Activated T-cell treated with anti-CD3 and anti-CD28 coated beads for 4 hours (primary cell): ENCODE measurements at regions not wholly inside any gene's neighbourhood (a gene's known extent, or its start where the extent isn't known, plus 50 kb on each side); places are given as distances from the start of the nearest gene placed in this dataset.
"Not testable (repeated sequence)": the region's sequence is repeated elsewhere in the genome, so short reads cannot be mapped to it uniquely, and the experiment has no call there.

Experiments
- DNase-seq: peaks from one replicate; pipeline ENCODE4 v3.0.0-alpha.2; 2020

- DNase-seq = no peak
Observed at GRCh38 chr20:56773749-56774148, 144.6 kb downstream of the TFAP2C start.

GRCh38 chr20:56774873-56775272 is 145.8 kb downstream of the TFAP2C start:
- DNase-seq = no peak

- DNase-seq = no peak
Observed at GRCh38 chr20:56776345-56776744, 147.2 kb downstream of the TFAP2C start.

GRCh38 chr20:56778765-56779195 is 149.7 kb downstream of the TFAP2C start:
- DNase-seq = no peak

- DNase-seq = no peak
Observed at GRCh38 chr20:56779452-56780143, 150.5 kb downstream of the TFAP2C start.

- DNase-seq = no peak
Observed at GRCh38 chr20:56780266-56780665, 151.2 kb downstream of the TFAP2C start.

GRCh38 chr20:56781108-56781739 is 152.1 kb downstream of the TFAP2C start:
- DNase-seq = no peak

- DNase-seq = not testable (repeated sequence)
Observed at GRCh38 chr20:56781987-56782560, 153.0 kb downstream of the TFAP2C start.

- not testable (repeated sequence) for DNase-seq
Observed at GRCh38 chr20:56782814-56783213, 153.7 kb downstream of the TFAP2C start.

- DNase-seq = no peak
Observed at GRCh38 chr20:56783826-56784225, 154.7 kb downstream of the TFAP2C start.

- DNase-seq = no peak
Observed at GRCh38 chr20:56786503-56786902, 157.4 kb downstream of the TFAP2C start.

GRCh38 chr20:56788041-56788670 is 159.1 kb downstream of the TFAP2C start:
- no peak for DNase-seq

- no peak for DNase-seq
Observed at GRCh38 chr20:56788671-56789610, 159.8 kb downstream of the TFAP2C start.

GRCh38 chr20:56793916-56794315 is 164.8 kb downstream of the TFAP2C start:
- no peak for DNase-seq

GRCh38 chr20:56795492-56795891 is 166.4 kb downstream of the TFAP2C start:
- DNase-seq = no peak

- no peak for DNase-seq
Observed at GRCh38 chr20:56796345-56796744, 167.2 kb downstream of the TFAP2C start.

- no peak for DNase-seq
Observed at GRCh38 chr20:56797023-56797422, 167.9 kb downstream of the TFAP2C start.

- DNase-seq = no peak
Observed at GRCh38 chr20:56798634-56799033, 169.5 kb downstream of the TFAP2C start.

- DNase-seq = no peak
Observed at GRCh38 chr20:56799187-56799586, 170.1 kb downstream of the TFAP2C start.

GRCh38 chr20:56800088-56800487 is 171.0 kb downstream of the TFAP2C start:
- no peak for DNase-seq

GRCh38 chr20:56801971-56802755 is 173.1 kb downstream of the TFAP2C start:
- no peak for DNase-seq

- DNase-seq = no peak
Observed at GRCh38 chr20:56802805-56803204, 173.7 kb downstream of the TFAP2C start.
